NCI-H774 (cell line): ENCODE measurements at regions not wholly inside any gene's neighbourhood (a gene's known extent, or its start where the extent isn't known, plus 50 kb on each side); places are given as distances from the start of the nearest gene placed in this dataset.

Experiments used
- DNase-seq: peaks from one replicate; lab custom pipeline; 2025; lab: John Stamatoyannopoulos, UW

DNA sequence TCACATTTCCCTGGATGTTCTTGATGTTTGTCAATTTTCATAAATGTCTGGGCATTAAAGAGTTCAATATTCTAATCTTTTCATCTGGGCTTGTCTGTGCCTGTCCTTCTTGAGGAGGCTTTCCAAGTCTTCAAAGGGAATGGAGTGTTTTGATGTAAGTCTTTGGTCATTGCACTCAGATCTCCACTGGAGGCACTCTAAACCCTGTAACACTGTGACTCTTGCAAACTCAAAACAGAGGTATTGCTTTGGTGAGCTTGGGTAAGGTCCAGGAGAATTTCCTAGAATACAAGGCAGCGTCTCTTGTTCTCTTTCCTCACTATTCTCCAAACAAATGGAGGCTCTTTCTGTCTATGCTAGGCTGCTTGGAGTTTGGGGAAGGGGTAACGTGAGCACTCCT, 1118.1 kb upstream of the PABPC4L start:
- DNase-seq, result no peak

DNA sequence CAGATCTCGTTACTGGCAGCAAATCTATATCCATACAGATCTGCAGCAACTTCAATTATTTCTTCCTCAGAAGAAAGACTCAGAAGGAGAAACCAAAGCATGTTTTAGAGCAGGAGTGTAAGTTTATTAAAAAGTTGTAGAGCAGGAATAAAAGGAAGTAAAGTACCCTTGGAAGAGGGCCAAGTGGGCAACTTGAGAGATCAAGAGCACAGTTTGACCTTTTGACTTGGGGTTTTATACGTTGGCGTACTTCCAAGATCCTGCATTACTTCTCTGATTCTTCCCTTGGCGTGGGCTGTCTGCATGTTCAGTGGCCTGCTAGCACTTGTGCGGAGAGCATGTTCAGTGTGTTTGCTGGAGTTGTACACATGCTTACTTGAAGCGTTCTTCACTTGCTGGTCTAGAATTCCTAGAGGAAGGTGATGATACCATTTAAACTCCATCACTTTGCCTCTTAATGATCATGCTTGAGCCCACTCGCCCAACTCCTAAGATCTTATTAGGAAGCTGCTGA, 1114.7 kb upstream of the PABPC4L start:
- DNase-seq, result no peak

- no peak for DNase-seq
Measured at GRCh38 chr4:135290136-135290535, 1088.5 kb upstream of the PABPC4L start.

GRCh38 chr4:135283934-135284333, 1082.3 kb upstream of the PABPC4L start:
- DNase-seq, result no peak

GRCh38 chr4:135282676-135283075, 1081.1 kb upstream of the PABPC4L start:
- no peak for DNase-seq

GRCh38 chr4:135281230-135281629, 1079.6 kb upstream of the PABPC4L start:
- DNase-seq, result no peak

GRCh38 chr4:135277980-135278315, 1076.4 kb upstream of the PABPC4L start:
- no peak for DNase-seq

- DNase-seq, result no peak
Measured at GRCh38 chr4:135277068-135277979, 1075.7 kb upstream of the PABPC4L start.

DNA sequence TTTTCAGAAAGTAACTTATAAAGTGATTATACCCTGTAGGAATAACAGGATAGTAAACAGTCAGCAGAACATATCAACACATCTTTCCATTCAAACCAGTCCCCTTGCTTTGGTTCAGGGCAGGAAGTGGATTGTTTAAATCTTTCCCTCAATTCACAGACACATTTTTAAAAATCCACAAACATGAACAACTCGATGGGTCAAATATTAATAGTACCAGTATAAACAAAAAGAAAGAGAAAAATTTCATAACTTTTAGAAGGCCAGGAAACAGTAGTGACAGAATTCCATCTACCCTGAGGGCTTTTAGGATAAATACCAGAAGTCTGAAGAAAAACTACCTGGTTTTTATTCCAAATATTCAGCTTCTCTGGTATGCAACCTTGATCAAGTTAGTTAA, 1072.8 kb upstream of the PABPC4L start:
- DNase-seq, result no peak

DNA sequence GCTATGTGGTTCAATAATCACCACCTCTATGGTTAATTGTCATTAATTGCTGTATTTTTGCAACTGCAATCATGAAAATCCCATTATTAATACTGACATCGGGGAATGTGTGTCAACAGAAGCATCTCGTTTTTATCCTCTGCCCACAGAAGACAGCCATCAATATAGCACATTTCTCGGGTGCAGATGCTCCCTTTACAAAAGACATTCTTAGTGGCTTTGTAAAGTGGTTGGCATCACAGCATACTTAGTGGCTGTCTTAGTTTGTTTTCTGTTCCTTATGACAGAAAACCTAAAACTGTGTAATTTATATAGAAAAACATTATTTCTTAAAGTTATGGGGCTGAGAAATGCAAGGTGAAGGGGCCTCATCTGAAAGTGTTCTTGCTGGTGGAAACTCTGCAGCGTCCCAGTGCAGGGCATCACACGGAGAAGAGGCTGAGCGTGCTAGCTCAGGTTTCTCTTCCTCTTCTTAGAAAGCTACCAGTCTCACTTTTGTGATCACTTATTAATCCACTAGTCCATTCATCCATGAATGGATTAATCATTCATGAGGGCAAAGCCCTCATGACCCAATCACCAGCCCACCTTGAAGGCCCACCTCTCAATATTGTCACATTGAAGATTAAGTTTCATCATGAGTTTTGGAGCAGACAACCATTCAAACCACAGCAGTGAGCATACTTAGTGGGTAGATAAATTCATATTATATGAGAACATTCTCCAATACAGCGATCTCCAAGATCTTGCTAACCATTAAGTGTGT, 1067.7 kb upstream of the PABPC4L start:
- DNase-seq, result no peak

GRCh38 chr4:135268369-135268768, 1066.8 kb upstream of the PABPC4L start:
- no peak for DNase-seq

GRCh38 chr4:135267148-135267865, 1065.7 kb upstream of the PABPC4L start:
- DNase-seq, result no peak

- no peak for DNase-seq
Measured at GRCh38 chr4:135256111-135256510, 1054.5 kb upstream of the PABPC4L start.

DNA sequence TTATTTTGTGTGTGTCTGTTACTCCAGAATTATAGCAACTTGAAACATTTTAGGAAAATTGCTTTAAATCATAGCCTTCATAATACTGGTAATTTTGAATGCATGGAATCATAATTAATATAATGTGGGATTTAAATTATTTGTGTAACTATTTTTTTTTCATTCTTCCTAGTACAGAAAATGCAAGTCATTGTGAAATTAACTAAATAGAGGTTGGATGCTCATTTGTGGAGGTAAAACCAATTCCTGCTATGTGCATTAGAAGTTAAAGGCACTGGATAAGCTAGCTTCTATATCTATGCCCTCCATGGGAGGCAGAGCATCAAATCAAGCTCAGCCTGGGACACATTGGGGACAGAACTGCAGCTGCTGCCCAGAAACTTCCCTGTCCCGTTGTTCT, 1048.5 kb upstream of the PABPC4L start:
- no peak for DNase-seq

- DNase-seq, result no peak
Measured at GRCh38 chr4:135249024-135249423, 1047.4 kb upstream of the PABPC4L start.

DNA sequence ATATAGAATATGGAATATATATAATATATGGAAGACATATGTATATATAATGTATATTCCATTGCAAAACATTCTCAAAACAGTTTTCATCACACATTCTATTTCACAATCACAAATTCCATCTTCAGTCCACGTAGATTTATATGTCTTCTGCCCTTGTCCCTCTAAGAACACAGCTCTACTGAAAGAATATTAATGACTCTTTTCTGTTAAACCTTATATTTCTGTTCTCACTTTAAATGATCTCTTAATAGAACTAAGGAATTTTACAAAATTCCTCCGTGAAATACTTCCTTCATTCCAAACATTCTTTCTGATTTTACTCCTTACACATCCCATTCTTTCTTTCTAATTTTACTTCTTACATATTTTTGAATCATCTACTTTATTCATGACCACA, 1043.1 kb upstream of the PABPC4L start:
- no peak for DNase-seq

DNA sequence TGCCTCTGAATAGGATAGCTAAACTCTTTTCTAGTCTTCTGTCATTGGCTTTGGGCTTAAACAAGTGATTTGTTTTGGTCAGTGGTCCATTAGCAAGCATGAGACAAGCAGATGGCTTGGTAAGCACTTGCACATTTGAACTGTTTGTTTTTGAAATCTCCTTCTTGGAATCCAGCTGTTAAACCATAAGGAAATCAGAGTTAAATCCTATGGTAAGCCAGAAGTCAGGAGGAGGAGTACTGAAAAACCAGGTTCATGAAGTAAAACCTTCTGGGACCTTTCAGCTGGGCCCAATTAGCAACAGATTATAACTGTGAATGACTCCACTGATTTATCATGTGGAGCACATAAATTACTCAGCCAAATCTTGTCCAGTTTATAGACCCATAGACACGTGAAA, 1042.5 kb upstream of the PABPC4L start:
- DNase-seq, result no peak

DNA sequence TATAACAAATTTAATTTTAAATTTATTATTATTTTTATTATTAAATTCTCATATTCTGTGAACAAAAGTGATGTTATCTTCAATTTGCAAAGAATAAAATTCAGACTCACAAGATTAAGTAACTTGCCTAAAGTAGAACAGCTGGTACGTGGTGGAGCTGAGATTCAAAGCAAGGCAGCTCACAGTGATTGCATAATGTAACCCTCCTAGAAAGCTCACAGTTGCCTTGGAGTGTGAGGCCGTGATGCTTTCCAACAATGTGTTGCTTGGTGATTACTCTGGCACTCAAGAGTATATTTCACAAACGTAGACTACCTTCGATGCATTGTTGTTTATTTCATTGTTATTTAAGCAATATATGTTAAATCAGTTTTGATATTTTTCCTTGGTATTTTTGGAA, 1039.2 kb upstream of the PABPC4L start:
- DNase-seq, result no peak

GRCh38 chr4:135239964-135240363, 1038.4 kb upstream of the PABPC4L start:
- DNase-seq, result no peak

DNA sequence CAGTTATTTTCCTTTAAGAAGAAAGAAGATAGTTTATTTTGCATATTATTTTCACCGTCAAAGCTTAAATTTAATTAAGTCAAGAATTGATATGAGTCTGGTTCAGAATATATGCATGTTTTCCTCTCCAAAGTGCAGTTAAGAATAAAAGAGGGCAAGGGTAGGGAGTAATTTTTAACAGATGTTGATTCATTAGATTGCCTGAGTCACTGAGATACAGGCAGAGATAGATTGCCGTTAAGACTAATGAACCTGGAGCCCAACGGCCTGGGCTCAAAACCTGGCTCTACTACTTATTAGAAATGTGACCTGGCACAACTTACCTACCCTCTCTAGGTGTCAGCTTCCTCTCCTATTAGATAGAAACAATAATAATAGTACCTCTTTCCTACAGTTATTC, 1037.4 kb upstream of the PABPC4L start:
- no peak for DNase-seq

- DNase-seq, result no peak
Measured at GRCh38 chr4:135236048-135236447, 1034.5 kb upstream of the PABPC4L start.

DNA sequence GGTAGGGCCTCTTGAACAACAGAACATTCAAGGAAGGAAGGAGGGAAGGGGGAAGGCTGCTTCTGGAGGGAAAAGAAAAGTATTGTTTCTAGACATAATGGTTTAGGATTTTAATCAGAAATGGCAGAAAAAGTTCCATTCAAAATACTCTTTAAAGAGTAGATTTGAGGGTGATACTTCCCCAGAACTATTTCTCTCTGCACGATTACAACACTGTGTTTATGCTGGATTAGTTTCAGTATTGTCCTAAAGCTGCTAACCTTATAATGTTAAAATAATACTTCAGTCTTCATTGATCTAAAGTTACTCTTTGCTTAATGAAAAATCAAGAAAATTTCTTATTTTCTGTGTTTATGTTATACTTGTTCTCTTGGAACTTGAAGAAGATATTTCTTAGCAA, 1026.3 kb upstream of the PABPC4L start:
- no peak for DNase-seq

DNA sequence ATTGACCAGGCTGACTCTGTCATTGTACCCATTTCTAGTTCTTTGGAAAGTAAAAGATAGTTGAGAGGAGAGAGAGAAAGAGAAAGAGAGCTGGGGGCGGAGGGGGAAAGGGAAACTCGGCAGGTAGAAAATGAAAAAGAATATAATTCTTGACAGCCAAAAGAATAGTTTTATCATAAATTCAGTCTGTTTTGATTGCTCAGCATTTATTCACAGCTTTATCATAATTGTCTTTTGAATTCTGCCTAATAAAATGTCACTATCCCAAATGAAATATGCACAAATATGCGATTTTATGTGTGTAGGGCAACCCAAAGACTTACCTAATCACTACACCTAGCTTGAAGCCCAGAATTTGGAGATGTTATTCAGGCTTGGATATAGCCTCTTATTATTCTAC, 1024.0 kb upstream of the PABPC4L start:
- DNase-seq, result no peak
